Endothelial cell of umbilical vein (primary cell): ENCODE measurements at regions not wholly inside any gene's neighbourhood (a gene's known extent, or its start where the extent isn't known, plus 50 kb on each side); places are given as distances from the start of the nearest gene placed in this dataset.

Experiments
- BruUV-seq: library from RNA; stranded (reverse); fragments of 400-500 nt; replicated peaks from 2 replicates; lab custom pipeline; 2021; lab: Mats Ljungman, UMichigan
- CTCF ChIA-PET: fragments of 300-600, 350-600 bp; sonication (Branson Sonifier 250); formaldehyde crosslinking; loops from one replicate; lab custom pipeline; 2021; ENCODE audit warnings: antibody characterized with exemption, inconsistent platforms; lab: Charles Lee
- POLR2A ChIA-PET: fragments of 300-600, 350-600 bp; sonication (Branson Sonifier 250); formaldehyde crosslinking; loops from one replicate; lab custom pipeline; 2021; ENCODE audit warnings: antibody characterized with exemption, inconsistent platforms; lab: Charles Lee
- DNase-seq: peaks from one replicate; pipeline ENCODE4 v3.0.0-alpha.2; 2011; ENCODE audit warnings: low read depth, low spot score
- FAIRE-seq: peaks from 2 replicates; lab custom pipeline; 2011; peaks lifted over from hg19 to GRCh38; lab: Jason Lieb, UNC
- H2AFZ ChIP-seq: 2 replicates; pipeline ENCODE4 v1.6.0; 2012; ENCODE audit warnings: low read depth, low read length, control low read depth, inconsistent platforms
- H3K27ac ChIP-seq: 2 replicates; pipeline ENCODE4 v1.5.1; 2011; ENCODE audit warnings: low read depth, mild to moderate bottlenecking, control low read depth, low read length, moderate library complexity; ENCODE audit not compliant: insufficient read depth
- H3K27me3 ChIP-seq, 2 experiments: 2 replicates each; pipeline versions ENCODE4 v1.6.0 to v1.6.1; 2011; ENCODE audit warnings: low read length in 2 of 2, mixed read lengths in 1 of 2; ENCODE audit not compliant: control insufficient read depth in 2 of 2, insufficient read depth in 2 of 2
- H3K36me3 ChIP-seq, 2 experiments: 2 replicates in 1 of 2; 3 replicates in 1 of 2; pipeline ENCODE4 v1.5.1; 2011; ENCODE audit warnings: low read length in 2 of 2, mild to moderate bottlenecking in 1 of 2, moderate library complexity in 1 of 2; ENCODE audit not compliant: control insufficient read depth in 2 of 2, insufficient read depth in 2 of 2; ENCODE audit errors: extremely low read depth in 1 of 2
- H3K4me1 ChIP-seq: 3 replicates; pipeline ENCODE4 v1.5.1; 2011; ENCODE audit warnings: mild to moderate bottlenecking, low read length; ENCODE audit not compliant: control insufficient read depth, insufficient read depth; ENCODE audit errors: extremely low read depth
- H3K4me2 ChIP-seq: 2 replicates; pipeline ENCODE4 v1.6.1; 2011; ENCODE audit warnings: low read length, control low read depth, mixed read lengths; ENCODE audit not compliant: insufficient read depth
- H3K4me3 ChIP-seq, 3 experiments: fragments of 200-600 bp in 1 of 3; sonication (generic), shearing (Covaris generic) in 1 of 3; replicated peaks in 1 of 3; 2 replicates each; pipeline ENCODE4 v1.5.1; 2011 to 2016; ENCODE audit warnings: control low read depth in 3 of 3, low read length in 3 of 3, mild to moderate bottlenecking in 2 of 3, inconsistent platforms in 1 of 3, low read depth in 1 of 3, moderate library complexity in 1 of 3; ENCODE audit not compliant: insufficient read depth in 1 of 3
- H3K79me2 ChIP-seq: 2 replicates; pipeline ENCODE4 v1.6.0; 2012; ENCODE audit warnings: low read length, inconsistent platforms; ENCODE audit not compliant: control insufficient read depth, insufficient read depth
- H3K9ac ChIP-seq: replicated peaks from 2 replicates; pipeline ENCODE3; 2011; ENCODE audit warnings: low read length, control low read depth; ENCODE audit not compliant: insufficient read depth; ENCODE audit errors: extremely low read depth
- H3K9me1 ChIP-seq: replicated peaks from 3 replicates; pipeline ENCODE4 v1.6.0; 2011; ENCODE audit warnings: mild to moderate bottlenecking, low read length; ENCODE audit not compliant: control insufficient read depth, insufficient read depth; ENCODE audit errors: extremely low read depth
- H3K9me3 ChIP-seq: replicated peaks from 2 replicates; pipeline ENCODE4 v1.5.1; 2012; ENCODE audit warnings: low read length, inconsistent platforms; ENCODE audit not compliant: control insufficient read depth, insufficient read depth
- H4K20me1 ChIP-seq: replicated peaks from 2 replicates; pipeline ENCODE3; 2011; ENCODE audit warnings: mild to moderate bottlenecking, low read length; ENCODE audit not compliant: control insufficient read depth, insufficient read depth; ENCODE audit errors: extremely low read depth
- CTCF ChIP-seq, 2 donors: IDR thresholded peaks; 1 replicate in 1 of 2; 2 replicates in 1 of 2; pipeline ENCODE4 v1.5.1; 2011; ENCODE audit warnings: low read length in 2 of 2, mild to moderate bottlenecking in 2 of 2, moderate library complexity in 2 of 2, control low read depth in 1 of 2, inconsistent platforms in 1 of 2, low read depth in 1 of 2; ENCODE audit not compliant: insufficient read depth in 1 of 2; ENCODE audit errors: extremely low read depth in 1 of 2
- EZH2 ChIP-seq: IDR thresholded peaks from 2 replicates; pipeline ENCODE4 v1.6.1; 2012; ENCODE audit warnings: borderline replicate concordance, low read depth, mild to moderate bottlenecking, moderate library complexity, low read length, inconsistent platforms; ENCODE audit not compliant: severe bottlenecking
- FOS ChIP-seq: IDR thresholded peaks from 2 replicates; pipeline ENCODE4 v1.6.1; 2011; ENCODE audit warnings: mild to moderate bottlenecking, low read length, moderate library complexity, borderline replicate concordance; ENCODE audit not compliant: insufficient read depth
- GATA2 ChIP-seq: IDR thresholded peaks from 2 replicates; pipeline ENCODE4 v1.7.0; 2011; ENCODE audit warnings: low read depth, mild to moderate bottlenecking, moderate library complexity, mixed read lengths, low read length; ENCODE audit not compliant: insufficient read length, insufficient read depth
- JUN ChIP-seq: IDR thresholded peaks from 2 replicates; pipeline ENCODE4 v1.6.1; 2011; ENCODE audit warnings: borderline replicate concordance, low read depth; ENCODE audit not compliant: insufficient read length, insufficient read depth
- MYC ChIP-seq: IDR thresholded peaks from one replicate; pipeline ENCODE4 v1.6.1; 2011; ENCODE audit warnings: mild to moderate bottlenecking, low read depth, low read length
- POLR2A ChIP-seq: IDR thresholded peaks from 2 replicates; pipeline ENCODE4 v1.6.1; 2012; ENCODE audit warnings: low read depth, mild to moderate bottlenecking, control low read depth, low read length
- POLR2AphosphoS5 ChIP-seq: IDR thresholded peaks from 2 replicates; pipeline ENCODE4 v1.6.1; 2012; ENCODE audit warnings: low read depth, mild to moderate bottlenecking, control low read depth, low read length, moderate library complexity; ENCODE audit not compliant: insufficient read depth
- dilution Hi-C: fragments of 300-500 bp; cut with MboI; formaldehyde crosslinking; loops from one replicate; pipeline ENCODE4 v1.15.0; 2019; ENCODE audit warnings: low sequenced_read_pairs; ENCODE audit not compliant: extremely low pct_ligation_motif_present
- intact Hi-C: fragments of 100-400 bp; cut with micrococcal nuclease; formaldehyde crosslinking; loops from one replicate; pipeline ENCODE4 v1.10.0; 2022
- TF ChIP-seq, protein P1 (sequence below): IDR thresholded peaks from 2 replicates; pipeline ENCODE4 v1.6.1; 2011; ENCODE audit not compliant: insufficient read depth, insufficient read length

DNA sequence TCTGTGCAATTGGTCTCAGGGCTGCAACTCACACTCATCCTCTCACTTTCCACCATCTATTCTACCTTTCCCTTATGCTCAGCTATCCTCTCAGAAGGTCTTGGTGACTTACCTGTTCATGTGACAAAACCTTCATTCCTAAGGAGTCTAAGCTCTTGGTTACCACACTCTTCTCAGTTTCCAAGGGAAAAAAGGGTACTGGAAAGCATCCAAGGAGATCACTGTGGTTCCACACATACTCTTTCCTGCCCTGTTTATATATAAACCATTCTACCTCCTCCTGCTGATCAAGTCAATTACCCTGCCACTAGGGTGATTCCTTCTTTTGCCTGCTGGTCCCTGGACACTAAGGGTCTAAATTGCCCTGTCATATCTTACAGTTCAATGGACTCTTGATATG is 57.2 kb upstream of the MAML3 start:
- H3K27me3 ChIP-seq, result peaks cover 0 to 1% of the 10 kb centered on the region in 2 experiments
- CTCF ChIA-PET, result interaction anchor here (1.4 kb wide), 1 partner anchor 13 kb away, joined by 4 read pairs; no protein-coding TSS in a partner anchor
- no peaks in the 10 kb centered on the region for H3K4me1 ChIP-seq
- H3K36me3 ChIP-seq, result no peaks in the 10 kb centered on the region
- no peak overlapping the region for H3K4me2 ChIP-seq
- no peak for TF ChIP-seq POLR2A
- BruUV-seq, result no TSS peak
- H3K4me3 ChIP-seq, result no peak overlapping the region
- no peaks in the 10 kb centered on the region for H3K9me1 ChIP-seq
- no peak overlapping the region for H2AFZ ChIP-seq
- dilution Hi-C loops, result no loop called here
- H3K9ac ChIP-seq, result no peak overlapping the region
- no peaks in the 10 kb centered on the region for H3K79me2 ChIP-seq
- FAIRE-seq (no peak), DNase-seq (no peak)
- POLR2A ChIA-PET, result no interaction called here
- H4K20me1 ChIP-seq, result no peaks in the 10 kb centered on the region
- intact Hi-C loops, result no loop called here
- no peaks in the 10 kb centered on the region for H3K9me3 ChIP-seq
- no peak overlapping the region for H3K27ac ChIP-seq

DNA sequence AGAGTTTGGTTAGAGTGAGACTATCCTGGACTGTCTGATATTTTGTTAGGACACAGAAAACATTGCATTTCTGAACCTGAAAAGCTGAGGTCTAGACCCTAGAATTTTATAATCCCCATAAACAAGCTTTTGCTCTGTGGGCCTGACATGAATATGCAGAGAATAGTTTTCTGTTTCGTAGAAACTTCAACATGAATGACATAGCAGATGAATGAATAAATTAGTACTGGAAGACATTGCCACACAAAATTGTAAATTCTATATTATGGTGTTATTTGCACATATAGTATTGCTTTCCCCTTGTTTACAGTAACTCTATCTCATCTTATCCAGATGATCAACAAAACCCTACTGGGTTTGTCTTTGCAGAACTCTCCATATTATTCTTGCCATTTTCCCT is 54.9 kb upstream of the MAML3 start:
- Histone ChIP-seq H3K27ac (no peak overlapping the region), H3K9me1 (no peaks in the 10 kb centered on the region), H3K9me3 (no peaks in the 10 kb centered on the region), H2AFZ (no peak overlapping the region), H3K4me3 (no peak overlapping the region), H3K9ac (no peak overlapping the region), H4K20me1 (no peaks in the 10 kb centered on the region), H3K4me1 (no peaks in the 10 kb centered on the region), H3K36me3 (no peaks in the 10 kb centered on the region), H3K79me2 (no peaks in the 10 kb centered on the region), H3K27me3 (peaks cover 0 to 1% of the 10 kb centered on the region in 2 experiments), H3K4me2 (no peak overlapping the region)
- no peak for FAIRE-seq
- POLR2A ChIA-PET, result no interaction called here
- dilution Hi-C loops (no loop called here), intact Hi-C loops (no loop called here)
- DNase-seq, result no peak
- no TSS peak for BruUV-seq
- TF ChIP-seq JUN, result no peak
- no peak for TF ChIP-seq GATA2
- no peak for TF ChIP-seq FOS
- no peak for TF ChIP-seq CTCF (IDR thresholded peaks at IDR 0.05; ENCODE audit: extremely low read depth in 1 of 2, insufficient read depth in 1 of 2, low read depth in 1 of 2, low read length in 2 of 2)
- TF ChIP-seq POLR2A, result no peak
- TF ChIP-seq EZH2, result no peak
- TF ChIP-seq, protein P1, sequence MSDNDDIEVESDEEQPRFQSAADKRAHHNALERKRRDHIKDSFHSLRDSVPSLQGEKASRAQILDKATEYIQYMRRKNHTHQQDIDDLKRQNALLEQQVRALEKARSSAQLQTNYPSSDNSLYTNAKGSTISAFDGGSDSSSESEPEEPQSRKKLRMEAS, result no peak
- TF ChIP-seq POLR2AphosphoS5, result no peak
- no peak for TF ChIP-seq MYC
- CTCF ChIA-PET, result no interaction called here
